Activated CD4-positive, alpha-beta T cell treated with anti-CD3 and anti-CD28 coated beads, Interleukin-2, amount 50 U/mL, for 16 hours (primary cell): ENCODE measurements at regions not wholly inside any gene's neighbourhood (a gene's known extent, or its start where the extent isn't known, plus 50 kb on each side); places are given as distances from the start of the nearest gene placed in this dataset.

Experiments used
- DNase-seq: peaks from one replicate; pipeline ENCODE4 v3.0.0-alpha.2; 2020

- no peak for DNase-seq
Observed at GRCh38 chr5:8580298-8580697, 711.4 kb downstream of the MTRR start.

- no peak for DNase-seq
Observed at GRCh38 chr5:8581047-8581446, 712.1 kb downstream of the MTRR start.

GRCh38 chr5:8585230-8586018, 716.5 kb downstream of the MTRR start:
- no peak for DNase-seq

- DNase-seq = no peak
Observed at GRCh38 chr5:8590959-8591358, 722.0 kb downstream of the MTRR start.

- DNase-seq = no peak
Observed at GRCh38 chr5:8598356-8598755, 729.4 kb downstream of the MTRR start.

GRCh38 chr5:8598996-8599395, 730.0 kb downstream of the MTRR start:
- no peak for DNase-seq

- DNase-seq = no peak
Observed at GRCh38 chr5:8600843-8601242, 731.9 kb downstream of the MTRR start.

- DNase-seq = no peak
Observed at GRCh38 chr5:8601831-8602354, 732.9 kb downstream of the MTRR start.

- no peak for DNase-seq
Observed at GRCh38 chr5:8606231-8606630, 737.3 kb downstream of the MTRR start.

- no peak for DNase-seq
Observed at GRCh38 chr5:8611067-8611466, 742.1 kb downstream of the MTRR start.

GRCh38 chr5:8613078-8613685, 744.2 kb downstream of the MTRR start:
- DNase-seq = no peak

GRCh38 chr5:8615142-8615858, 746.4 kb downstream of the MTRR start:
- no peak for DNase-seq

GRCh38 chr5:8628521-8628920, 759.6 kb downstream of the MTRR start:
- no peak for DNase-seq

- no peak for DNase-seq
Observed at GRCh38 chr5:8633259-8633658, 764.3 kb downstream of the MTRR start.

- DNase-seq = no peak
Observed at GRCh38 chr5:8633696-8634095, 764.7 kb downstream of the MTRR start.

- DNase-seq = no peak
Observed at GRCh38 chr5:8634219-8634618, 765.3 kb downstream of the MTRR start.

GRCh38 chr5:8641786-8642505, 773.0 kb downstream of the MTRR start:
- no peak for DNase-seq

- no peak for DNase-seq
Observed at GRCh38 chr5:8644377-8644776, 775.4 kb downstream of the MTRR start.

GRCh38 chr5:8647111-8647510, 778.2 kb downstream of the MTRR start:
- DNase-seq = no peak

- no peak for DNase-seq
Observed at GRCh38 chr5:8650186-8650585, 781.2 kb downstream of the MTRR start.

GRCh38 chr5:8660133-8660893, 791.4 kb downstream of the MTRR start:
- no peak for DNase-seq

- no peak for DNase-seq
Observed at GRCh38 chr5:8663374-8663773, 794.4 kb downstream of the MTRR start.
